ENCODE measurements at regions not wholly inside any gene's neighbourhood (a gene's known extent, or its start where the extent isn't known, plus 50 kb on each side); places are given as distances from the start of the nearest gene placed in this dataset.

- TF ChIP-seq CTCF (IDR thresholded peaks at IDR 0.05; ENCODE audit: poor library complexity) (no peak), EZH2 (IDR thresholded peaks at IDR 0.05; ENCODE audit: borderline replicate concordance) (no peak), EZH2phosphoT487 (IDR thresholded peaks at IDR 0.05; ENCODE audit: low read depth, severe bottlenecking, unreplicated experiment) (no peak)
Observed at GRCh38 chr2:57049273-57049672, 865.5 kb downstream of the CCDC85A start.

All from hepatocyte (in vitro differentiated cells).